ENCODE measurements at regions not wholly inside any gene's neighbourhood (a gene's known extent, or its start where the extent isn't known, plus 50 kb on each side); places are given as distances from the start of the nearest gene placed in this dataset.

DNA sequence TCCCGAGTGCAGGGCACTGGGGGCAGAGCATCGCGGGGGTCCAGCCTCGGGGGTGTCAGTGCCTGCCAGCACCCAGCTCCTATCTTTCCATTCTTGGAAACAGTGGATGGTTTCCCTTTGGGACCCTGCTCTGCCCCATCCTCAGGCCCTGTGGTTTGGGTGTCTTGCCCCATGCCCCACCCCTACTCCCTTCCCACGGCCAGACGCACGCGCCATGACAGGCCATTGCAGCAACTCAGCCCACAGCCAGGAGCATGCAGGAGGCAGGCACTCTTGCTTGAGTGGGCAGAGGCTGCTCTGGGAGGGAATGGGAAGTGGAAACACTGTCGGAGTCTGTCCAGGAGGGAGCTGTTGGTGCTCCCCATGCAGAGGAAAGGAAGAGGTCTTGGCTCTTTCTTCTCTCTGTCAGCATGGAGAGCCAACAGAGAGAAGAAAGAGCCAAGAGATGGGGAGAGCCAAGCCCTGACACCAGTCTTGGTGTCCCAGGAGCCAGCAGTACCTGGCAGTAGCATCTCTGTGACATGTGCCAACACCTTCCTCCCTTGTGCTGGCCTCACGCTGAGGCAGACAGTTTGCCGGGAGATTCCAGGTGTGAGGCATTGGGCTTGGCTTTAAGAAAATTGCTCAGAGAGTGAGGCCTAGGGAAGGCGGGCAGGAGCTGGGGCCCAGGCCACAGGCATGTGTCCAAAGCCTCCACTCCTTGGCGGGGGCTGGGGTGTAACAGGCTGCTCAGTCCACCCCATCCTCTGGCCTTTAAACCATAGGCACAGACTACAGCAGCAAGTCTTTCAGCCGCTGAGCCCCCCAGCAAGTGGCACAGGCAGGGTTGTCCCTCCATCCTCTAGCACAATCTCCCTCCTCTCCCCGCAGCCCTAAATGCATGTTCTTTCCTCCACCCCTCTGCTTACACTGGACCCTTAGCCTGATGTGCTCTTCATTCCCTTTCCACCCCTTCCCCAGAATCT, 86.7 kb upstream of the UQCRFS1 start:
- no peaks in the 10 kb centered on the region for H3K36me3 ChIP-seq (ENCODE audit: control insufficient read depth in 2 of 3, insufficient read depth in 3 of 3, low read length in 3 of 3)
- no peaks in the 10 kb centered on the region for H3K9me3 ChIP-seq (ENCODE audit: control insufficient read depth in 2 of 3, insufficient read depth in 1 of 3, low read length in 3 of 3)
- no peak for DNase-seq
- H3K27me3 ChIP-seq (ENCODE audit: control insufficient read depth, insufficient read depth, low read length): no peaks in the 10 kb centered on the region
- FAIRE-seq: no peak
- no peak overlapping the region for H3K27ac ChIP-seq (ENCODE audit: low read depth in 2 of 2, low read length in 2 of 2)
- no peaks in the 10 kb centered on the region for H3K4me1 ChIP-seq (ENCODE audit: control insufficient read depth in 2 of 3, insufficient read depth in 2 of 3, low read depth in 1 of 3, low read length in 3 of 3)
- no peak overlapping the region for H3K4me3 ChIP-seq (ENCODE audit: low read length in 3 of 3)
- intact Hi-C loops (cut with DNase I): no loop called here
- no peak overlapping the region for H3K9ac ChIP-seq (ENCODE audit: low read length in 3 of 3)
- TF ChIP-seq, protein P1, sequence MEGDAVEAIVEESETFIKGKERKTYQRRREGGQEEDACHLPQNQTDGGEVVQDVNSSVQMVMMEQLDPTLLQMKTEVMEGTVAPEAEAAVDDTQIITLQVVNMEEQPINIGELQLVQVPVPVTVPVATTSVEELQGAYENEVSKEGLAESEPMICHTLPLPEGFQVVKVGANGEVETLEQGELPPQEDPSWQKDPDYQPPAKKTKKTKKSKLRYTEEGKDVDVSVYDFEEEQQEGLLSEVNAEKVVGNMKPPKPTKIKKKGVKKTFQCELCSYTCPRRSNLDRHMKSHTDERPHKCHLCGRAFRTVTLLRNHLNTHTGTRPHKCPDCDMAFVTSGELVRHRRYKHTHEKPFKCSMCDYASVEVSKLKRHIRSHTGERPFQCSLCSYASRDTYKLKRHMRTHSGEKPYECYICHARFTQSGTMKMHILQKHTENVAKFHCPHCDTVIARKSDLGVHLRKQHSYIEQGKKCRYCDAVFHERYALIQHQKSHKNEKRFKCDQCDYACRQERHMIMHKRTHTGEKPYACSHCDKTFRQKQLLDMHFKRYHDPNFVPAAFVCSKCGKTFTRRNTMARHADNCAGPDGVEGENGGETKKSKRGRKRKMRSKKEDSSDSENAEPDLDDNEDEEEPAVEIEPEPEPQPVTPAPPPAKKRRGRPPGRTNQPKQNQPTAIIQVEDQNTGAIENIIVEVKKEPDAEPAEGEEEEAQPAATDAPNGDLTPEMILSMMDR (IDR thresholded peaks at IDR 0.05; ENCODE audit: borderline replicate concordance, extremely low read depth, insufficient read depth): no peak

DNA sequence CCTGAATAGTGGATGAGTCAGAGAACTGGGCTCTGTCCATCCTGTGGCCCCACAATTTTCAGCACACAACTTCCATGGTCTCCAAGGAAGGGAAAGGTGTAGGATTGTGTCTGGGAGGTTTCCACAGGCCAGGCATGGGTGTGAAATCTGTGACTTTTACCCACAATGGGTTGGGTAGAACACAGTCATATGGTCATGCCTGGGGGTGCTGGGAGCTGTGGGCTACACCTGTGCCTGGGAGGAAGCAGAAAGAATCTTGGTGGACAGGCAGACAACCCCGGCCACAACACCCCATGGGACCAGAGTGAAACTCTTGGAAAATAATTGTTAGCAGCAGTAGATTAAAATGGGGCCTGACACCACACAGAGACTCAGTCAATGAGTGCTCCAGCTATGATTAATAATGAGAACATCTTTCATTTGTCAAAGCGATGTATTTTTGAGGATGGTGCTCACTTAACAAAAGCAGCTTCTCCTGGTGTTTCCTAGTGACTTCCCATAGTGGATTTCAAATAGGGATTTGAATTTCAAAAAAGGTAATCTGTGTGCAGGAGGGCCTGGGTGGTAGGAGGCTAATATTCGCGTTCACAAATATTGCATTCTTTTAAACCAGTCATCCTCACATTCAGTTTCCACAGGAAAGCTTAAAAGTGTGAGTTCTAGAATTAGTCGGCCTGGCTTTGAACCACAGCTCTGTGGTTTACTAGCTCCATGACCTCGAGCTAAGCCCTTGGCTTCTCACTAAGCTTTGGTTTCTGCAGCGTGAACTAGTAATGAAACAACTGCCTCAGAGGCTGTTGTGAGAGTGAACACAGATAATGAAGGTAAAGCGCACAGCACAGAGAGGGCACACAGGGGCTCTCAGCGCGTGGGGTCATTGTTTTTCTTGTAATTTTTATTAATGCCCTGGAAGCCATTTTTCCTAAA, 89.3 kb upstream of the UQCRFS1 start:
- DNase-seq (peak in 1 of 5 donors; percentile 5), FAIRE-seq (no peak)
- Histone ChIP-seq H3K4me1 (ENCODE audit: control insufficient read depth in 2 of 3, insufficient read depth in 2 of 3, low read depth in 1 of 3, low read length in 3 of 3) (no peaks in the 10 kb centered on the region), H3K27me3 (ENCODE audit: control insufficient read depth, insufficient read depth, low read length) (no peaks in the 10 kb centered on the region), H3K9me3 (ENCODE audit: control insufficient read depth in 2 of 3, insufficient read depth in 1 of 3, low read length in 3 of 3) (no peaks in the 10 kb centered on the region), H3K4me3 (ENCODE audit: low read length in 3 of 3) (no peak overlapping the region), H3K36me3 (ENCODE audit: control insufficient read depth in 2 of 3, insufficient read depth in 3 of 3, low read length in 3 of 3) (no peaks in the 10 kb centered on the region), H3K27ac (ENCODE audit: low read depth in 2 of 2, low read length in 2 of 2) (no peak overlapping the region), H3K9ac (ENCODE audit: low read length in 3 of 3) (no peak overlapping the region)
- intact Hi-C loops (cut with DNase I): no loop called here
- TF ChIP-seq, protein P1 (IDR thresholded peaks at IDR 0.05; ENCODE audit: borderline replicate concordance, extremely low read depth, insufficient read depth): no peak

DNA sequence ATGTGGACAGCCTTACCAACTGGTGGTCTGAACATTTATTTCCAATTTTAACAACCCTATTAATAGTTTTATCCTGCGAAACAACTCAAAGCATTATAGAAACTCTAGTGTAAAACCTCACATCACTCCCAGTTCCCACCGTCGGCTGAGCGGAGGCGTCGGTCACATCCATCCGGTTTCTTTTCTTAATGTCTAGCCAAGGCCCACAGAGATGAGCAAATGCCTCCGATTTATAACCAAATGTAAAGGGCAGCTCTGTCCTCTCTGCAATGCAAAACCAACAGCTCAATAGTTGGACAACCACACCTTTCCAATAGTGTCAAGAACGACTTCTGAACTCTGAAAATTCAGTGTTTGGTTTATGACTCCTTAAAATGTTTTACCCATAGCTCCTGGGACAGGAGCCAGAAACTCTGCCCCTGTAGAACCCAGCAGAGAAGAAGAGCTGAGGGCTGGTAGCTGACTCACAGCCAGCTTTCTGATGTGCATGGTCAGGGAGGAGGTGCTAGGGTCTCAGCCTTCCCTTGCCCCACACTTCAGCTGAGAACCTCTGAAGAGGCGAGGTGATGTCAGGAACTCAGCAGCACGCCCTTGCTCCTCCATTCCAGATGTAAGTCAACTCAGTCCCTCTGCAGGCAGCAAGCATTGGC, 90.2 kb upstream of the UQCRFS1 start:
- no peaks in the 10 kb centered on the region for H3K36me3 ChIP-seq (ENCODE audit: control insufficient read depth in 2 of 3, insufficient read depth in 3 of 3, low read length in 3 of 3)
- no peaks in the 10 kb centered on the region for H3K4me1 ChIP-seq (ENCODE audit: control insufficient read depth in 2 of 3, insufficient read depth in 2 of 3, low read depth in 1 of 3, low read length in 3 of 3)
- no peak for DNase-seq
- no peak overlapping the region for H3K4me3 ChIP-seq (ENCODE audit: low read length in 3 of 3)
- intact Hi-C loops (cut with DNase I): no loop called here
- no peaks in the 10 kb centered on the region for H3K27me3 ChIP-seq (ENCODE audit: control insufficient read depth, insufficient read depth, low read length)
- H3K9ac ChIP-seq (ENCODE audit: low read length in 3 of 3): no peak overlapping the region
- TF ChIP-seq, protein P1 (IDR thresholded peaks at IDR 0.05; ENCODE audit: borderline replicate concordance, extremely low read depth, insufficient read depth): no peak
- no peaks in the 10 kb centered on the region for H3K9me3 ChIP-seq (ENCODE audit: control insufficient read depth in 2 of 3, insufficient read depth in 1 of 3, low read length in 3 of 3)
- no peak overlapping the region for H3K27ac ChIP-seq (ENCODE audit: low read depth in 2 of 2, low read length in 2 of 2)
- no peak for FAIRE-seq
